ENCODE measurements at regions not wholly inside any gene's neighbourhood (a gene's known extent, or its start where the extent isn't known, plus 50 kb on each side); places are given as distances from the start of the nearest gene placed in this dataset.
"Not testable (repeated sequence)": the region's sequence is repeated elsewhere in the genome, so short reads cannot be mapped to it uniquely, and the experiment has no call there.

GRCh38 chr4:147103403-147103946, 157.8 kb upstream of the TTC29 start:
- Mint-ChIP-seq H3K4me3 (no peak overlapping the region), H3K36me3 (ENCODE audit: low read depth) (no peaks in the 10 kb centered on the region), H3K4me1 (no peaks in the 10 kb centered on the region), H3K27ac (no peak overlapping the region), H3K27me3 (peaks cover 14% of the 10 kb centered on the region), H3K9me3 (no peaks in the 10 kb centered on the region)
- ATAC-seq (no peak), DNase-seq (no peak)

- H3K4me3 Mint-ChIP-seq: no peak overlapping the region
- ATAC-seq: no peak
- no peak for DNase-seq
- H3K27me3 Mint-ChIP-seq: peaks cover 9% of the 10 kb centered on the region
- H3K36me3 Mint-ChIP-seq (ENCODE audit: low read depth): no peaks in the 10 kb centered on the region
- H3K9me3 Mint-ChIP-seq: no peaks in the 10 kb centered on the region
- no peaks in the 10 kb centered on the region for H3K4me1 Mint-ChIP-seq
- H3K27ac Mint-ChIP-seq: no peak overlapping the region
These were observed 159.1 kb upstream of the TTC29 start for GRCh38 chr4:147104768-147105167.

GRCh38 chr4:147108409-147108808, 162.7 kb upstream of the TTC29 start:
- H3K4me3 Mint-ChIP-seq: no peak overlapping the region
- no peak overlapping the region for H3K27ac Mint-ChIP-seq
- no peak for DNase-seq
- no peaks in the 10 kb centered on the region for H3K4me1 Mint-ChIP-seq
- H3K36me3 Mint-ChIP-seq (ENCODE audit: low read depth): no peaks in the 10 kb centered on the region
- no peak for ATAC-seq
- H3K9me3 Mint-ChIP-seq: no peaks in the 10 kb centered on the region
- H3K27me3 Mint-ChIP-seq: peaks cover 4% of the 10 kb centered on the region

- Mint-ChIP-seq H3K27ac (no peak overlapping the region), H3K4me1 (no peaks in the 10 kb centered on the region), H3K36me3 (ENCODE audit: low read depth) (no peaks in the 10 kb centered on the region), H3K4me3 (no peak overlapping the region), H3K9me3 (no peaks in the 10 kb centered on the region), H3K27me3 (peaks cover 4% of the 10 kb centered on the region)
- ATAC-seq: no peak
- DNase-seq: no peak
These were observed 164.1 kb upstream of the TTC29 start for GRCh38 chr4:147109800-147110199.

- Mint-ChIP-seq H3K36me3 (ENCODE audit: low read depth) (no peaks in the 10 kb centered on the region), H3K9me3 (peaks cover 5% of the 10 kb centered on the region), H3K27ac (no peak overlapping the region), H3K4me1 (no peaks in the 10 kb centered on the region), H3K27me3 (peaks cover 4% of the 10 kb centered on the region), H3K4me3 (no peak overlapping the region)
- ATAC-seq: no peak
- DNase-seq: no peak
These were observed 165.1 kb upstream of the TTC29 start for GRCh38 chr4:147110473-147111367.

- H3K4me3 Mint-ChIP-seq; H3K36me3 Mint-ChIP-seq (ENCODE audit: low read depth); H3K27me3 Mint-ChIP-seq; ATAC-seq; H3K9me3 Mint-ChIP-seq; H3K4me1 Mint-ChIP-seq; DNase-seq; H3K27ac Mint-ChIP-seq: not testable (repeated sequence)
These were observed 166.5 kb upstream of the TTC29 start for GRCh38 chr4:147112196-147112595.

- no peaks in the 10 kb centered on the region for H3K4me1 Mint-ChIP-seq
- DNase-seq (no peak), ATAC-seq (no peak)
- no peaks in the 10 kb centered on the region for H3K27me3 Mint-ChIP-seq
- H3K27ac Mint-ChIP-seq: no peak overlapping the region
- no peaks in the 10 kb centered on the region for H3K36me3 Mint-ChIP-seq (ENCODE audit: low read depth)
- H3K9me3 Mint-ChIP-seq: peaks cover 5% of the 10 kb centered on the region
- H3K4me3 Mint-ChIP-seq: no peak overlapping the region
These were observed 171.8 kb upstream of the TTC29 start for GRCh38 chr4:147117431-147117830.

GRCh38 chr4:147118528-147118927, 172.9 kb upstream of the TTC29 start:
- DNase-seq: no peak
- Mint-ChIP-seq H3K4me1 (no peaks in the 10 kb centered on the region), H3K36me3 (ENCODE audit: low read depth) (no peaks in the 10 kb centered on the region), H3K27ac (no peak overlapping the region), H3K9me3 (peaks cover 5% of the 10 kb centered on the region), H3K4me3 (no peak overlapping the region), H3K27me3 (no peaks in the 10 kb centered on the region)
- ATAC-seq: no peak

- peaks cover 6% of the 10 kb centered on the region for H3K9me3 Mint-ChIP-seq
- H3K27ac Mint-ChIP-seq: no peak overlapping the region
These were observed 177.0 kb upstream of the TTC29 start for GRCh38 chr4:147122685-147123084.

GRCh38 chr4:147123146-147123545, 177.5 kb upstream of the TTC29 start:
- DNase-seq (no peak), ATAC-seq (no peak)
- peaks cover 6% of the 10 kb centered on the region for H3K9me3 Mint-ChIP-seq
- no peaks in the 10 kb centered on the region for H3K36me3 Mint-ChIP-seq (ENCODE audit: low read depth)
- no peaks in the 10 kb centered on the region for H3K27me3 Mint-ChIP-seq
- H3K27ac Mint-ChIP-seq: no peak overlapping the region
- H3K4me3 Mint-ChIP-seq: no peak overlapping the region
- no peaks in the 10 kb centered on the region for H3K4me1 Mint-ChIP-seq

More at GRCh38 chr4:147122685-147123084, 177.0 kb upstream of the TTC29 start:
- no peak overlapping the region for H3K4me3 Mint-ChIP-seq
- no peaks in the 10 kb centered on the region for H3K4me1 Mint-ChIP-seq
- no peak for DNase-seq
- no peaks in the 10 kb centered on the region for H3K36me3 Mint-ChIP-seq (ENCODE audit: low read depth)
- no peaks in the 10 kb centered on the region for H3K27me3 Mint-ChIP-seq
- no peak for ATAC-seq

GRCh38 chr4:147128787-147129186, 183.1 kb upstream of the TTC29 start:
- H3K27me3 Mint-ChIP-seq: no peaks in the 10 kb centered on the region
- H3K4me1 Mint-ChIP-seq: no peaks in the 10 kb centered on the region
- no peaks in the 10 kb centered on the region for H3K36me3 Mint-ChIP-seq (ENCODE audit: low read depth)
- H3K27ac Mint-ChIP-seq: no peak overlapping the region
- H3K4me3 Mint-ChIP-seq: no peak overlapping the region
- peaks cover 6% of the 10 kb centered on the region for H3K9me3 Mint-ChIP-seq
- ATAC-seq: no peak
- DNase-seq: no peak

GRCh38 chr4:147129687-147130086, 184.0 kb upstream of the TTC29 start:
- H3K27ac Mint-ChIP-seq: no peak overlapping the region
- H3K4me1 Mint-ChIP-seq: no peaks in the 10 kb centered on the region
- H3K27me3 Mint-ChIP-seq: no peaks in the 10 kb centered on the region
- no peak for DNase-seq
- ATAC-seq: no peak
- no peak overlapping the region for H3K4me3 Mint-ChIP-seq
- H3K36me3 Mint-ChIP-seq (ENCODE audit: low read depth): no peaks in the 10 kb centered on the region
- peaks cover 6% of the 10 kb centered on the region for H3K9me3 Mint-ChIP-seq

GRCh38 chr4:147134536-147135210, 189.0 kb upstream of the TTC29 start:
- DNase-seq: no peak
- Mint-ChIP-seq H3K27me3 (peaks cover 2% of the 10 kb centered on the region), H3K4me1 (no peaks in the 10 kb centered on the region), H3K4me3 (no peak overlapping the region), H3K9me3 (no peaks in the 10 kb centered on the region), H3K36me3 (ENCODE audit: low read depth) (no peaks in the 10 kb centered on the region), H3K27ac (no peak overlapping the region)
- no peak for ATAC-seq

- Mint-ChIP-seq H3K27me3 (peaks cover 2% of the 10 kb centered on the region), H3K4me3 (no peak overlapping the region), H3K27ac (no peak overlapping the region), H3K4me1 (no peaks in the 10 kb centered on the region), H3K36me3 (ENCODE audit: low read depth) (no peaks in the 10 kb centered on the region), H3K9me3 (no peaks in the 10 kb centered on the region)
- DNase-seq (no peak), ATAC-seq (no peak)
These were observed 190.6 kb upstream of the TTC29 start for GRCh38 chr4:147136310-147136709.

- H3K4me3 Mint-ChIP-seq: no peak overlapping the region
- ATAC-seq (no peak), DNase-seq (no peak)
- H3K9me3 Mint-ChIP-seq: no peaks in the 10 kb centered on the region
- H3K27me3 Mint-ChIP-seq: peaks cover 2% of the 10 kb centered on the region
- no peaks in the 10 kb centered on the region for H3K36me3 Mint-ChIP-seq (ENCODE audit: low read depth)
- no peak overlapping the region for H3K27ac Mint-ChIP-seq
- no peaks in the 10 kb centered on the region for H3K4me1 Mint-ChIP-seq
These were observed 191.1 kb upstream of the TTC29 start for GRCh38 chr4:147136751-147137150.
